ENCODE measurements at regions not wholly inside any gene's neighbourhood (a gene's known extent, or its start where the extent isn't known, plus 50 kb on each side); places are given as distances from the start of the nearest gene placed in this dataset.

GRCh38 chr2:14263053-14263452, 369.5 kb upstream of the LRATD1 start:
- no peak overlapping the region for H3T11ph ChIP-seq (ENCODE audit: low read length)
- H4K5ac ChIP-seq (ENCODE audit: insufficient read length, low read depth, low read length) = no peak overlapping the region
- no peaks in the 10 kb centered on the region for H3K27me3 ChIP-seq (ENCODE audit: insufficient read depth, low read length)
- H3K79me2 ChIP-seq (ENCODE audit: insufficient read depth, low read length) = no peaks in the 10 kb centered on the region
- no peak overlapping the region for H3K27ac ChIP-seq (ENCODE audit: insufficient read length, low read depth, low read length)
- H3K36me3 Mint-ChIP-seq (ENCODE audit: insufficient read depth in 1 of 3, low read depth in 3 of 3) = no peaks in the 10 kb centered on the region
- H2AFZ ChIP-seq (ENCODE audit: low read length) = no peak overlapping the region
- no peaks in the 10 kb centered on the region for H3K9me3 Mint-ChIP-seq
- no peak overlapping the region for H2BK15ac ChIP-seq (ENCODE audit: low read depth, low read length)
- H3K18ac ChIP-seq (ENCODE audit: insufficient read length, low read depth, low read length) = no peak overlapping the region
- no peak overlapping the region for H3K4me2 ChIP-seq (ENCODE audit: insufficient read depth, insufficient read length, low read length)
- no peaks in the 10 kb centered on the region for H3K9me3 ChIP-seq (ENCODE audit: control insufficient read depth, low read depth, low read length)
- no peak overlapping the region for H3K4ac ChIP-seq (ENCODE audit: low read depth, low read length)
- H3K4me1 Mint-ChIP-seq = no peaks in the 10 kb centered on the region
- no peak overlapping the region for H4K91ac ChIP-seq (ENCODE audit: insufficient read length, low read depth, low read length)
- no peak for DNase-seq
- H3K4me3 Mint-ChIP-seq = no peak overlapping the region
- H3K79me1 ChIP-seq (ENCODE audit: insufficient read depth, low read depth, low read length, poor library complexity, severe bottlenecking) = no peaks in the 10 kb centered on the region
- H3K23ac ChIP-seq (ENCODE audit: insufficient read length, low read depth, low read length) = no peak overlapping the region
- no peak overlapping the region for H2AK5ac ChIP-seq (ENCODE audit: insufficient read length, low read length)
- no peak overlapping the region for H3K14ac ChIP-seq (ENCODE audit: insufficient read depth, low read length)
- H2BK5ac ChIP-seq (ENCODE audit: insufficient read length, low read length) = no peak overlapping the region
- H3K27ac Mint-ChIP-seq = no peak overlapping the region
- H2BK20ac ChIP-seq (ENCODE audit: low read depth, low read length, poor library complexity, severe bottlenecking) = no peak overlapping the region
- no peak overlapping the region for H3K9ac ChIP-seq (ENCODE audit: extremely low read depth, insufficient read length, low read length)
- H4K20me1 ChIP-seq (ENCODE audit: control insufficient read depth, insufficient read depth, insufficient read length) = no peaks in the 10 kb centered on the region
- H3K23me2 ChIP-seq (ENCODE audit: insufficient read length, low read depth, low read length, poor library complexity, severe bottlenecking) = no peaks in the 10 kb centered on the region
- H2BK120ac ChIP-seq (ENCODE audit: low read depth, low read length, poor library complexity, severe bottlenecking) = no peak overlapping the region
- no peak for TF ChIP-seq CTCF (conservative IDR thresholded peaks at IDR 0.05)
- no peak overlapping the region for H3K56ac ChIP-seq (ENCODE audit: insufficient read length, low read depth, low read length)
- H4K8ac ChIP-seq (replicated peaks; ENCODE audit: insufficient read length, low read depth, low read length) = no peak overlapping the region
- no peaks in the 10 kb centered on the region; the same call in 1 of the 2 replicates for H3K4me1 ChIP-seq (ENCODE audit: insufficient read depth, low read length)
- no peak overlapping the region for H2BK12ac ChIP-seq (ENCODE audit: insufficient read length, low read depth, low read length)
- H3K27me3 Mint-ChIP-seq (ENCODE audit: low read depth) = no peaks in the 10 kb centered on the region
